GM10248 (cell line): ENCODE measurements at regions not wholly inside any gene's neighbourhood (a gene's known extent, or its start where the extent isn't known, plus 50 kb on each side); places are given as distances from the start of the nearest gene placed in this dataset.

Experiments used
- CTCF ChIA-PET: fragments of 300-600 bp; sonication (Branson Sonifier 250); formaldehyde crosslinking; extraction: SDS; loops from one replicate; lab custom pipeline; 2021; ENCODE audit warnings: antibody characterized with exemption; lab: Yijun Ruan, JAX
- POLR2A ChIA-PET: fragments of 350-650 bp; sonication (Branson Sonifier 250); formaldehyde crosslinking; extraction: SDS; loops from one replicate; lab custom pipeline; 2020; ENCODE audit warnings: antibody characterized with exemption; lab: Yijun Ruan, JAX
- DNase-seq: peaks from one replicate; pipeline ENCODE4 v3.0.0; 2012; ENCODE audit errors: extremely low spot score
- CTCF ChIP-seq: IDR thresholded peaks from 2 replicates; pipeline ENCODE4 v1.5.1; 2012; ENCODE audit warnings: mild to moderate bottlenecking, low read depth; ENCODE audit errors: extremely low read depth, missing control alignments, control extremely low read depth

- TF ChIP-seq CTCF, result no peak
- CTCF ChIA-PET, result interaction anchor here (1.4 kb wide), 1 partner anchor 12 kb away, joined by 4 read pairs; no protein-coding TSS in a partner anchor
- no peak for DNase-seq
- POLR2A ChIA-PET, result no interaction called here
These were observed 120.1 kb downstream of the CYLD start for GRCh38 chr16:50861970-50862411.

- DNase-seq, result peak; percentile 9
- ChIA-PET POLR2A (no interaction called here), CTCF (interaction anchor here (1.4 kb wide), 1 partner anchor 13 kb away, joined by 4 read pairs; no protein-coding TSS in a partner anchor)
- TF ChIP-seq CTCF, result no peak
These were observed 119.6 kb downstream of the CYLD start for GRCh38 chr16:50861451-50861850.

- DNase-seq, result no peak
- POLR2A ChIA-PET, result no interaction called here
- CTCF ChIA-PET, result interaction anchor here (0.9 to 2.2 kb wide), 3 partner anchors 13 to 53 kb away, joined by 3 to 8 read pairs (median 3); no protein-coding TSS in a partner anchor
- no peak for TF ChIP-seq CTCF
These were observed 117.9 kb downstream of the CYLD start for GRCh38 chr16:50859628-50860360.

GRCh38 chr16:50858877-50859627 lies 117.2 kb downstream of the CYLD start:
- POLR2A ChIA-PET, result no interaction called here
- CTCF ChIA-PET, result interaction anchor here (1.5 to 2.2 kb wide), 2 partner anchors 12 to 52 kb away, joined by 3 to 8 read pairs; no protein-coding TSS in a partner anchor
- DNase-seq, result no peak
- no peak for TF ChIP-seq CTCF

GRCh38 chr16:50858376-50858775 lies 116.5 kb downstream of the CYLD start:
- DNase-seq, result no peak
- TF ChIP-seq CTCF, result no peak
- ChIA-PET POLR2A (no interaction called here), CTCF (interaction anchor here (2.2 kb wide), 1 partner anchor 51 kb away, joined by 8 read pairs; no protein-coding TSS in a partner anchor)

- ChIA-PET CTCF (interaction anchor here (2.2 kb wide), 1 partner anchor 51 kb away, joined by 8 read pairs; no protein-coding TSS in a partner anchor), POLR2A (no interaction called here)
- no peak for TF ChIP-seq CTCF
- DNase-seq, result no peak
These were observed 116.0 kb downstream of the CYLD start for GRCh38 chr16:50857881-50858280.
